ENCODE measurements at regions not wholly inside any gene's neighbourhood (a gene's known extent, or its start where the extent isn't known, plus 50 kb on each side); places are given as distances from the start of the nearest gene placed in this dataset.

DNA sequence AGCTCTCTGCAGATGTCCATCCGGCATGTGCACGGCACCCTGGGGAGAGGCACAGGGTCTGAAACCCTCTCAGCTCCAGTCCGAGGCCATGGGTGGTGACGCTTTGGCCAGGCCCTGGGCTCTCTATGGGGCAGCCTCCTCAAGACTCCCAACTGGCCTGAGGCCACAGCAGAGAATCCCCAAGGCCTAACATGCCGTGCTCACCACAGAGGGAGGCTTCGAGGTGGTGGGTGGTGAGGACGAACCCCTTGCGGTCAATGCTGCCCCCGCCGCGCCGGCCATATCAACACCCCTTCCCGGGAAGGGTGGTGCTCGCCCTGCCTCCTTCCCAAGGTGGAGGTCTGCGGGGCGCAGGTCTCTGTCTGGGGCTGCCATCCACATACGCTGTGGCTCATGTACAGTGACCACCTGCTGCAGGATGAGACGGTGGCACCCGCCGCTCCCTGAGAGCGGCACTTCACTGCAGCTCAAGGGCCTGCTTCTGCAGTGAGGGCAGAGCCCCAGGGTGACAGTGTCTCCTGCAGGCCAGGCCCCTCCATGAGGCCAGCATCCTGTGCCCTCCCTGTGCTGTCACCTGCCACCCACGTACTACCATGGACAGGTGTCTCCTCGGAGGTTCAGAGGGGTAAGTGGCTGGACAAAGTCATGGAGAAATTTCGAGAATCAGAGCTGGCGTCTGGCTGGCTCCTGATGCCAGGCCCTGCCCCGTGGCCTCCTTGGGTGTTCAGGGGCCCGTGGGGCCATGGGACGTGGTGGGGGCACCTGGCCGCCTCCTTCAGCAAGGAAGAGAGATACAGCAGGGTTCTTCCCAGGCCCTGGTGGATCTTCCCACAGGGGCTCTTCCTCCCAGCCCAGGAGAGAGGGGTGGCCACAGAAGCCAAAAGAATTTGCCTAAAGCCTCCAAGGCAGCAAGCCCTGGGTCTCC, 54.6 kb upstream of the ACSF3 start:
- H3F3A ChIP-seq (replicated peaks; ENCODE audit: insufficient read depth) = no peaks in the 10 kb centered on the region
- DNase-seq = no peak
- ChIA-PET POLR2A (no interaction called here), CTCF (interaction anchor here (0.9 kb wide), 1 partner anchor 11 kb away, joined by 3 read pairs; no protein-coding TSS in a partner anchor)
- no peaks in the 10 kb centered on the region for H4K20me1 ChIP-seq (ENCODE audit: insufficient read depth)
- H3K4me2 ChIP-seq = no peak overlapping the region
- H3K79me2 ChIP-seq (ENCODE audit: insufficient read depth) = no peaks in the 10 kb centered on the region
- no peak overlapping the region for H3K4me3 ChIP-seq (ENCODE audit: low read depth in 2 of 2, low read length in 1 of 2)
- H3K9ac ChIP-seq = no peak overlapping the region
- H2AFZ ChIP-seq (ENCODE audit: low read depth) = no peak overlapping the region
- H3K27me3 ChIP-seq (ENCODE audit: insufficient read depth) = peaks cover 3% of the 10 kb centered on the region
- H3K9me3 ChIP-seq = no peaks in the 10 kb centered on the region
- no peak overlapping the region for H3K27ac ChIP-seq (ENCODE audit: low read depth in 2 of 2, low read length in 1 of 2)
- H3K9me2 ChIP-seq = no peaks in the 10 kb centered on the region
- 31% methylated on average over 8 of the region's 29 CpGs for WGBS (ENCODE audit: low lambda C conversion rate)
- TF ChIP-seq ELF1 (IDR thresholded peaks at IDR 0.05) = no peak
- TF ChIP-seq, protein P1, sequence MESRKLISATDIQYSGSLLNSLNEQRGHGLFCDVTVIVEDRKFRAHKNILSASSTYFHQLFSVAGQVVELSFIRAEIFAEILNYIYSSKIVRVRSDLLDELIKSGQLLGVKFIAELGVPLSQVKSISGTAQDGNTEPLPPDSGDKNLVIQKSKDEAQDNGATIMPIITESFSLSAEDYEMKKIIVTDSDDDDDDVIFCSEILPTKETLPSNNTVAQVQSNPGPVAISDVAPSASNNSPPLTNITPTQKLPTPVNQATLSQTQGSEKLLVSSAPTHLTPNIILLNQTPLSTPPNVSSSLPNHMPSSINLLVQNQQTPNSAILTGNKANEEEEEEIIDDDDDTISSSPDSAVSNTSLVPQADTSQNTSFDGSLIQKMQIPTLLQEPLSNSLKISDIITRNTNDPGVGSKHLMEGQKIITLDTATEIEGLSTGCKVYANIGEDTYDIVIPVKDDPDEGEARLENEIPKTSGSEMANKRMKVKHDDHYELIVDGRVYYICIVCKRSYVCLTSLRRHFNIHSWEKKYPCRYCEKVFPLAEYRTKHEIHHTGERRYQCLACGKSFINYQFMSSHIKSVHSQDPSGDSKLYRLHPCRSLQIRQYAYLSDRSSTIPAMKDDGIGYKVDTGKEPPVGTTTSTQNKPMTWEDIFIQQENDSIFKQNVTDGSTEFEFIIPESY (IDR thresholded peaks at IDR 0.05; ENCODE audit: borderline replicate concordance, low read depth) = no peak
- no peaks in the 10 kb centered on the region for H3K36me3 ChIP-seq (replicated peaks in 1 of 2; ENCODE audit: control insufficient read depth in 1 of 2, insufficient read depth in 2 of 2, low read length in 1 of 2)
- H3K4me1 ChIP-seq (ENCODE audit: control insufficient read depth in 1 of 2, insufficient read depth in 2 of 2, low read depth in 1 of 2, low read length in 1 of 2) = peaks cover 0 to 2% of the 10 kb centered on the region in 2 experiments; a peak in 1 of 4 replicates

DNA sequence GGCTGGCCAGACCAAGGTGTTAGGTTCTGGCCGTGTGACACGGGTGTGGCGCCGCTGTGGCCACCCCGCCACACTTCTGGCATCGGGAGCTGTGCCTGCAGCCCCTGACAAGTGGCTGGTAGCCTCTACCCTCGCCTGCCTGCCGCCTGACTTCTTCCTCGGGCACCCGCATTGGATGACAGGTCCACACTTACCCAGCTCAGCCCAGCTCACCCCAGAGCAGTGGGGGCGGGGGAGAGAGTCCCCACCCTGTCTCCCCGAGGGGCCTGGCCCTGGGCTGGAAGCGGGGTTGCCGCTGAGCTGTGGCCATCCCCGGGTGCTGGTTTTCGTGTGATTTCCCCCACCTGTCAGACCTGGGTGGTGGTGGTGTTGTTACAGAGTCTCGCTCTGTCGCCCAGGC, 53.9 kb upstream of the ACSF3 start:
- H3F3A ChIP-seq (replicated peaks; ENCODE audit: insufficient read depth) = no peaks in the 10 kb centered on the region
- peaks cover 0 to 9% of the 10 kb centered on the region in 2 experiments; a peak in 1 of 4 replicates for H3K4me1 ChIP-seq (ENCODE audit: control insufficient read depth in 1 of 2, insufficient read depth in 2 of 2, low read depth in 1 of 2, low read length in 1 of 2)
- H3K79me2 ChIP-seq (ENCODE audit: insufficient read depth) = no peaks in the 10 kb centered on the region
- H3K9me2 ChIP-seq = no peaks in the 10 kb centered on the region
- TF ChIP-seq, protein P1 (IDR thresholded peaks at IDR 0.05; ENCODE audit: borderline replicate concordance, low read depth) = no peak
- TF ChIP-seq RXRA (IDR thresholded peaks at IDR 0.05; ENCODE audit: borderline replicate concordance, low read depth) = no peak
- TF ChIP-seq TEAD4 (IDR thresholded peaks at IDR 0.05; ENCODE audit: borderline replicate concordance, insufficient read depth) = no peak
- no peak for TF ChIP-seq NRF1 (IDR thresholded peaks at IDR 0.05; ENCODE audit: low read depth, low read length)
- TF ChIP-seq RAD21 (IDR thresholded peaks at IDR 0.05; ENCODE audit: low read length) = no peak
- no peak for TF ChIP-seq RCOR1 (IDR thresholded peaks at IDR 0.05; ENCODE audit: low read length)
- no peak for TF ChIP-seq GABPA (IDR thresholded peaks at IDR 0.05; ENCODE audit: low read depth)
- TF ChIP-seq SMC3 (IDR thresholded peaks at IDR 0.05; ENCODE audit: low read depth, low read length) = no peak
- TF ChIP-seq, protein P2, sequence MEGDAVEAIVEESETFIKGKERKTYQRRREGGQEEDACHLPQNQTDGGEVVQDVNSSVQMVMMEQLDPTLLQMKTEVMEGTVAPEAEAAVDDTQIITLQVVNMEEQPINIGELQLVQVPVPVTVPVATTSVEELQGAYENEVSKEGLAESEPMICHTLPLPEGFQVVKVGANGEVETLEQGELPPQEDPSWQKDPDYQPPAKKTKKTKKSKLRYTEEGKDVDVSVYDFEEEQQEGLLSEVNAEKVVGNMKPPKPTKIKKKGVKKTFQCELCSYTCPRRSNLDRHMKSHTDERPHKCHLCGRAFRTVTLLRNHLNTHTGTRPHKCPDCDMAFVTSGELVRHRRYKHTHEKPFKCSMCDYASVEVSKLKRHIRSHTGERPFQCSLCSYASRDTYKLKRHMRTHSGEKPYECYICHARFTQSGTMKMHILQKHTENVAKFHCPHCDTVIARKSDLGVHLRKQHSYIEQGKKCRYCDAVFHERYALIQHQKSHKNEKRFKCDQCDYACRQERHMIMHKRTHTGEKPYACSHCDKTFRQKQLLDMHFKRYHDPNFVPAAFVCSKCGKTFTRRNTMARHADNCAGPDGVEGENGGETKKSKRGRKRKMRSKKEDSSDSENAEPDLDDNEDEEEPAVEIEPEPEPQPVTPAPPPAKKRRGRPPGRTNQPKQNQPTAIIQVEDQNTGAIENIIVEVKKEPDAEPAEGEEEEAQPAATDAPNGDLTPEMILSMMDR (IDR thresholded peaks at IDR 0.05) = no peak
- no peak for TF ChIP-seq ELF1 (IDR thresholded peaks at IDR 0.05)
- TF ChIP-seq, protein P3, sequence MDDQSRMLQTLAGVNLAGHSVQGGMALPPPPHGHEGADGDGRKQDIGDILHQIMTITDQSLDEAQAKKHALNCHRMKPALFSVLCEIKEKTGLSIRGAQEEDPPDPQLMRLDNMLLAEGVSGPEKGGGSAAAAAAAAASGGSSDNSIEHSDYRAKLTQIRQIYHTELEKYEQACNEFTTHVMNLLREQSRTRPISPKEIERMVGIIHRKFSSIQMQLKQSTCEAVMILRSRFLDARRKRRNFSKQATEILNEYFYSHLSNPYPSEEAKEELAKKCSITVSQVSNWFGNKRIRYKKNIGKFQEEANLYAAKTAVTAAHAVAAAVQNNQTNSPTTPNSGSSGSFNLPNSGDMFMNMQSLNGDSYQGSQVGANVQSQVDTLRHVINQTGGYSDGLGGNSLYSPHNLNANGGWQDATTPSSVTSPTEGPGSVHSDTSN (IDR thresholded peaks at IDR 0.05) = no peak
- TF ChIP-seq RFX5 (IDR thresholded peaks at IDR 0.05; ENCODE audit: low read length) = no peak
- TF ChIP-seq TAF1 (IDR thresholded peaks at IDR 0.05; ENCODE audit: borderline replicate concordance, low read depth, low read length) = no peak
- no peak for TF ChIP-seq EP300 (IDR thresholded peaks at IDR 0.05; ENCODE audit: borderline replicate concordance in 1 of 2, low read depth in 1 of 2, low read length in 1 of 2)
- TF ChIP-seq JUND (IDR thresholded peaks at IDR 0.05) = no peak
- no peak for TF ChIP-seq NFIC (IDR thresholded peaks at IDR 0.05; ENCODE audit: borderline replicate concordance)
- TF ChIP-seq FOXJ3 (CRISPR knock-in tag; IDR thresholded peaks at IDR 0.05) = no peak
- no peak for TF ChIP-seq SIN3A (IDR thresholded peaks at IDR 0.05; ENCODE audit: borderline replicate concordance, low read depth, low read length)
- TF ChIP-seq GATA2 (CRISPR knock-in tag; IDR thresholded peaks at IDR 0.05) = no peak
- POLR2A ChIA-PET = no interaction called here
- H3K9me3 ChIP-seq = no peaks in the 10 kb centered on the region
- H3K27ac ChIP-seq (ENCODE audit: low read depth in 2 of 2, low read length in 1 of 2) = no peak overlapping the region
- H3K4me2 ChIP-seq = no peak overlapping the region
- no peaks in the 10 kb centered on the region for H3K36me3 ChIP-seq (replicated peaks in 1 of 2; ENCODE audit: control insufficient read depth in 1 of 2, insufficient read depth in 2 of 2, low read length in 1 of 2)
- CTCF ChIA-PET = interaction anchor here (0.9 kb wide), 1 partner anchor 10 kb away, joined by 3 read pairs; no protein-coding TSS in a partner anchor
- H3K9ac ChIP-seq = no peak overlapping the region
- H4K20me1 ChIP-seq (ENCODE audit: insufficient read depth) = no peaks in the 10 kb centered on the region
- H2AFZ ChIP-seq (ENCODE audit: low read depth) = no peak overlapping the region
- DNase-seq = no peak
- no peak overlapping the region for H3K4me3 ChIP-seq (ENCODE audit: low read depth in 2 of 2, low read length in 1 of 2)
- WGBS (ENCODE audit: low lambda C conversion rate) = no CpG with 5 or more reads among the region's 18 CpGs
- peaks cover 5% of the 10 kb centered on the region for H3K27me3 ChIP-seq (ENCODE audit: insufficient read depth)
